ENCODE measurements at regions not wholly inside any gene's neighbourhood (a gene's known extent, or its start where the extent isn't known, plus 50 kb on each side); places are given as distances from the start of the nearest gene placed in this dataset.
A peak's percentile ranks its signal among the peaks of the same experiment; 100 is the strongest.

DNA sequence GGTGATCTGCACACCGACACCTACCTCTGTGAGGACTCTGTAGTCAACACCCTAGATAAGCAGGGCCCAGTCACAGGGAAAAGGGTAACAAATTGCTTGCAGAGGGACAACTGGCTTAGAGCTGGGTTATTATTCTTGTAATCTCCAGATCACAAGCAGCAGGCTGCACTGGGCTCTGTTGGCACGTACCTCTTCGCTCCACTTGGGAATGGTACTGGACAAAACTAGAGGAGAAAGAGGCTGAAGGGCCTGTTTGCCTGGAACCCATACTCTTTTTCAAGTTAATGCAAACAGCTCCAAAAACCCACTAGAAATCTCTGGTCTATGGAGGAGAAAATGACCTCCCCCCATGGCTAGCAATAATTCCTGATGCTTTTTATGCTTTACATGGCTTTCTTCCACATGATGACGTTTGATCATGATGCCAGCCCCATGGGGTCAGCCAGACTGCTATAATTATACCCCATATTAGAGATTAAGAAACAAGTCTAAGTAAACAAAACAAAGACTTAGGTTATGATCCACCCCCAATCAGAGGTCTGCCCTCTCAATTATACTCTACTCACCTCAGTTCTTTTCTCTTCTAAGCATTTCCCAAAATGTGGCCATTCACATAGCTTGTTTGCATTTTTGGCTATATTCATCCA is 190.0 kb downstream of the UNC5CL start:
- WGBS, 2 donors, result 65 to 76% methylated on average over 4 of the region's 4 CpGs
- intact Hi-C loops (cut with DNase I), result no loop called here
- FAIRE-seq (no peak), ATAC-seq (no peak), DNase-seq (no peak)
- no peaks in the 10 kb centered on the region for H3K27me3 ChIP-seq
- no peaks in the 10 kb centered on the region for H3K36me3 ChIP-seq
- no peak overlapping the region for H3K4me3 ChIP-seq
- no peaks in the 10 kb centered on the region for H3K9me3 ChIP-seq
- TF ChIP-seq, protein P1, sequence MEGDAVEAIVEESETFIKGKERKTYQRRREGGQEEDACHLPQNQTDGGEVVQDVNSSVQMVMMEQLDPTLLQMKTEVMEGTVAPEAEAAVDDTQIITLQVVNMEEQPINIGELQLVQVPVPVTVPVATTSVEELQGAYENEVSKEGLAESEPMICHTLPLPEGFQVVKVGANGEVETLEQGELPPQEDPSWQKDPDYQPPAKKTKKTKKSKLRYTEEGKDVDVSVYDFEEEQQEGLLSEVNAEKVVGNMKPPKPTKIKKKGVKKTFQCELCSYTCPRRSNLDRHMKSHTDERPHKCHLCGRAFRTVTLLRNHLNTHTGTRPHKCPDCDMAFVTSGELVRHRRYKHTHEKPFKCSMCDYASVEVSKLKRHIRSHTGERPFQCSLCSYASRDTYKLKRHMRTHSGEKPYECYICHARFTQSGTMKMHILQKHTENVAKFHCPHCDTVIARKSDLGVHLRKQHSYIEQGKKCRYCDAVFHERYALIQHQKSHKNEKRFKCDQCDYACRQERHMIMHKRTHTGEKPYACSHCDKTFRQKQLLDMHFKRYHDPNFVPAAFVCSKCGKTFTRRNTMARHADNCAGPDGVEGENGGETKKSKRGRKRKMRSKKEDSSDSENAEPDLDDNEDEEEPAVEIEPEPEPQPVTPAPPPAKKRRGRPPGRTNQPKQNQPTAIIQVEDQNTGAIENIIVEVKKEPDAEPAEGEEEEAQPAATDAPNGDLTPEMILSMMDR (IDR thresholded peaks at IDR 0.05), result no peak
- H3K27ac ChIP-seq, result no peak overlapping the region
- no peaks in the 10 kb centered on the region for H3K4me1 ChIP-seq

- WGBS, 2 donors, result 75 to 76% methylated on average over 5 of the region's 5 CpGs
- no peak for ATAC-seq
- Histone ChIP-seq H3K27me3 (no peaks in the 10 kb centered on the region), H3K27ac (no peak overlapping the region), H3K4me1 (no peaks in the 10 kb centered on the region), H3K4me3 (no peak overlapping the region), H3K36me3 (no peaks in the 10 kb centered on the region), H3K9me3 (no peaks in the 10 kb centered on the region)
- intact Hi-C loops (cut with DNase I), result no loop called here
- FAIRE-seq, result no peak
- TF ChIP-seq, protein P1 (IDR thresholded peaks at IDR 0.05), result no peak
- no peak for DNase-seq
Measured at GRCh38 chr6:40848038-40848437, 191.0 kb downstream of the UNC5CL start.

- WGBS, 2 donors, result 35 to 63% methylated on average over 2 of the region's 2 CpGs
- no peaks in the 10 kb centered on the region for H3K27me3 ChIP-seq
- TF ChIP-seq, protein P1 (IDR thresholded peaks at IDR 0.05), result peak in 2 of 4 donors; percentile 22 to 30
- FAIRE-seq, result no peak
- no peaks in the 10 kb centered on the region for H3K36me3 ChIP-seq
- no peak overlapping the region for H3K4me3 ChIP-seq
- H3K9me3 ChIP-seq, result no peaks in the 10 kb centered on the region
- peak in 4 of 6 donors; percentile 14 to 52 (median 30) for DNase-seq
- intact Hi-C loops (cut with DNase I), result no loop called here
- ATAC-seq, result peak in 3 of 4 donors; percentile 58 to 65 (median 59)
- H3K27ac ChIP-seq, result no peak overlapping the region
- no peaks in the 10 kb centered on the region for H3K4me1 ChIP-seq
Measured at GRCh38 chr6:40845553-40845952, 193.5 kb downstream of the UNC5CL start.

- no peak for DNase-seq
- H3K36me3 ChIP-seq, result no peaks in the 10 kb centered on the region
- H3K4me1 ChIP-seq, result no peaks in the 10 kb centered on the region
- FAIRE-seq, result no peak
- no peaks in the 10 kb centered on the region for H3K27me3 ChIP-seq
- intact Hi-C loops (cut with DNase I), result no loop called here
- H3K4me3 ChIP-seq, result no peak overlapping the region
- no peak overlapping the region for H3K27ac ChIP-seq
- TF ChIP-seq, protein P1 (IDR thresholded peaks at IDR 0.05), result no peak
- WGBS, 2 donors, result 52 to 53% methylated on average over 1 of the region's 1 CpG
- no peak for ATAC-seq
- no peaks in the 10 kb centered on the region for H3K9me3 ChIP-seq
Measured at GRCh38 chr6:40844246-40844645, 194.8 kb downstream of the UNC5CL start.

- no peaks in the 10 kb centered on the region for H3K4me1 ChIP-seq
- no peaks in the 10 kb centered on the region for H3K9me3 ChIP-seq
- no peak for DNase-seq
- ATAC-seq, result no peak
- no peaks in the 10 kb centered on the region for H3K27me3 ChIP-seq
- no peak overlapping the region for H3K4me3 ChIP-seq
- intact Hi-C loops (cut with DNase I), result no loop called here
- TF ChIP-seq, protein P1 (IDR thresholded peaks at IDR 0.05), result peak in 1 of 4 donors; percentile 16
- no peaks in the 10 kb centered on the region for H3K36me3 ChIP-seq
- 91 to 97% methylated on average over 2 of the region's 2 CpGs for WGBS, 2 donors
- no peak overlapping the region for H3K27ac ChIP-seq
- FAIRE-seq, result peak; percentile 5
Measured at GRCh38 chr6:40841721-40842120, 197.3 kb downstream of the UNC5CL start.

All from pancreas (tissue), 10 donors.